SU-DHL-6 (cell line): ENCODE measurements at regions not wholly inside any gene's neighbourhood (a gene's known extent, or its start where the extent isn't known, plus 50 kb on each side); places are given as distances from the start of the nearest gene placed in this dataset.

Experiments used
- EZH2phosphoT487 ChIP-seq: fragments of 200-600 bp; sonication (generic), shearing (Covaris generic); conservative IDR thresholded peaks from 2 replicates; pipeline ENCODE4 v1.6.1; 2018; ENCODE audit warnings: mild to moderate bottlenecking, antibody characterized with exemption, low read length, moderate library complexity, mixed read lengths
- TF ChIP-seq, protein P1 (sequence below): fragments of 200-600 bp; sonication (generic); IDR thresholded peaks from one replicate; pipeline ENCODE4 v1.5.1; 2017; ENCODE audit warnings: antibody characterized with exemption, mild to moderate bottlenecking, low read length, moderate library complexity; ENCODE audit not compliant: insufficient read depth, poor library complexity, severe bottlenecking

DNA sequence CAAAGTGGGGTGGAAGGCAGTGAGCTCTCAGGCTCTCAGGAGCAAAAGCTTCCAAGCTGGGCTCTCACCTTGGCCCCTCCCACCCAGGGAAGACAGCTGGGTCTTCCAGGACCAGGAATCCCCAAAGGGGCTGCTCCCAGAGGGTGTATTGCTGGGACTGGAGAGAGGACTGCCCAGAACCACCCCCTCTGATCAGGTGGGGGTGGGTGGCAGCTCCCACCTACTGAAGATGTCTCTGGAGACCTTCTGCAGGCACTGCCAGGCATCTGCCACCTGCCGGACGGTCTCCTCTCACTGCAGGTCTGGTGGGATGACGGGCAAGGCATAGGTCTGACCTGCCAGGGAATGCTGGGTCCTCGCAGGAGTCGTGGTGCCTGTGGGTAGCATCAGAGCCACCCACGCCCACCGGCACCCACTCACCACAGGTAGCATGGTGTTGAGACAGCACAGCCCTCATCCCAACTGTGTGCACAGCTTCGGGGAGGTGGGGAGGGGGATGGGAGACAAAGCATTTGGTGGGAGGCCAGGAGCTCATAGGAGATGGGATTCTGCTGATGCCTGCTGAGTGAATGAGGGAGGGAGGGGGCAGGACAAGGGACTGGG is 103.2 kb downstream of the SINHCAF start:
- TF ChIP-seq, protein P1, sequence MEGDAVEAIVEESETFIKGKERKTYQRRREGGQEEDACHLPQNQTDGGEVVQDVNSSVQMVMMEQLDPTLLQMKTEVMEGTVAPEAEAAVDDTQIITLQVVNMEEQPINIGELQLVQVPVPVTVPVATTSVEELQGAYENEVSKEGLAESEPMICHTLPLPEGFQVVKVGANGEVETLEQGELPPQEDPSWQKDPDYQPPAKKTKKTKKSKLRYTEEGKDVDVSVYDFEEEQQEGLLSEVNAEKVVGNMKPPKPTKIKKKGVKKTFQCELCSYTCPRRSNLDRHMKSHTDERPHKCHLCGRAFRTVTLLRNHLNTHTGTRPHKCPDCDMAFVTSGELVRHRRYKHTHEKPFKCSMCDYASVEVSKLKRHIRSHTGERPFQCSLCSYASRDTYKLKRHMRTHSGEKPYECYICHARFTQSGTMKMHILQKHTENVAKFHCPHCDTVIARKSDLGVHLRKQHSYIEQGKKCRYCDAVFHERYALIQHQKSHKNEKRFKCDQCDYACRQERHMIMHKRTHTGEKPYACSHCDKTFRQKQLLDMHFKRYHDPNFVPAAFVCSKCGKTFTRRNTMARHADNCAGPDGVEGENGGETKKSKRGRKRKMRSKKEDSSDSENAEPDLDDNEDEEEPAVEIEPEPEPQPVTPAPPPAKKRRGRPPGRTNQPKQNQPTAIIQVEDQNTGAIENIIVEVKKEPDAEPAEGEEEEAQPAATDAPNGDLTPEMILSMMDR = no peak
- no peak for TF ChIP-seq EZH2phosphoT487
